ENCODE measurements at regions not wholly inside any gene's neighbourhood (a gene's known extent, or its start where the extent isn't known, plus 50 kb on each side); places are given as distances from the start of the nearest gene placed in this dataset.
"Not testable (repeated sequence)": the region's sequence is repeated elsewhere in the genome, so short reads cannot be mapped to it uniquely, and the experiment has no call there.

GRCh38 chr13:53301449-53301848 is 272.8 kb downstream of the OLFM4 start:
- TF ChIP-seq ZFX (IDR thresholded peaks at IDR 0.05) (no peak), CTCF (conservative IDR thresholded peaks at IDR 0.05) (no peak)
- no peak overlapping the region for H3K27ac ChIP-seq

- not testable (repeated sequence) for H3K27ac ChIP-seq
These were observed 276.8 kb downstream of the OLFM4 start for GRCh38 chr13:53305419-53305818.

- TF ChIP-seq CTCF (conservative IDR thresholded peaks at IDR 0.05) = no peak
- no peak for TF ChIP-seq ZFX (IDR thresholded peaks at IDR 0.05)
- H3K27ac ChIP-seq = no peak overlapping the region
These were observed 282.2 kb downstream of the OLFM4 start for GRCh38 chr13:53310786-53311185.

GRCh38 chr13:53311561-53311960 is 282.9 kb downstream of the OLFM4 start:
- TF ChIP-seq ZFX (IDR thresholded peaks at IDR 0.05) (no peak), CTCF (conservative IDR thresholded peaks at IDR 0.05) (no peak)

GRCh38 chr13:53321296-53321801 is 292.7 kb downstream of the OLFM4 start:
- TF ChIP-seq CTCF (conservative IDR thresholded peaks at IDR 0.05) (no peak), ZFX (IDR thresholded peaks at IDR 0.05) (no peak)
- no peak overlapping the region for H3K27ac ChIP-seq

More at GRCh38 chr13:53311561-53311960, 282.9 kb downstream of the OLFM4 start:
- H3K27ac ChIP-seq = no peak overlapping the region

GRCh38 chr13:53324656-53325055 is 296.0 kb downstream of the OLFM4 start:
- TF ChIP-seq CTCF (conservative IDR thresholded peaks at IDR 0.05) (no peak), ZFX (IDR thresholded peaks at IDR 0.05) (no peak)
- no peak overlapping the region for H3K27ac ChIP-seq

- no peak overlapping the region for H3K27ac ChIP-seq
- TF ChIP-seq ZFX (IDR thresholded peaks at IDR 0.05) = no peak
- TF ChIP-seq CTCF (conservative IDR thresholded peaks at IDR 0.05) = no peak
These were observed 298.1 kb downstream of the OLFM4 start for GRCh38 chr13:53326716-53327115.

- no peak overlapping the region for H3K27ac ChIP-seq
- TF ChIP-seq ZFX (IDR thresholded peaks at IDR 0.05) = no peak
- TF ChIP-seq CTCF (conservative IDR thresholded peaks at IDR 0.05) = no peak
These were observed 299.2 kb downstream of the OLFM4 start for GRCh38 chr13:53327680-53328315.
